HG03159 (cell line): ENCODE measurements at regions not wholly inside any gene's neighbourhood (a gene's known extent, or its start where the extent isn't known, plus 50 kb on each side); places are given as distances from the start of the nearest gene placed in this dataset.
"Not testable (repeated sequence)": the region's sequence is repeated elsewhere in the genome, so short reads cannot be mapped to it uniquely, and the experiment has no call there.

Experiments
- ATAC-seq: cut with Tn5 transposase; IDR thresholded peaks from one replicate; pipeline ENCODE4 v1.9.1; 2021; ENCODE audit warnings: mild to moderate bottlenecking, moderate library complexity; ENCODE audit not compliant: unreplicated experiment

- ATAC-seq = no peak
Measured at GRCh38 chr6:43939281-43940070, 169.5 kb downstream of the VEGFA start.

- ATAC-seq = no peak
Measured at GRCh38 chr6:43938178-43939105, 168.4 kb downstream of the VEGFA start.

GRCh38 chr6:43937236-43938177, 167.5 kb downstream of the VEGFA start:
- no peak for ATAC-seq

- no peak for ATAC-seq
Measured at GRCh38 chr6:43936476-43936875, 166.5 kb downstream of the VEGFA start.

- ATAC-seq = no peak
Measured at GRCh38 chr6:43935921-43936439, 166.0 kb downstream of the VEGFA start.

GRCh38 chr6:43934803-43935602, 165.0 kb downstream of the VEGFA start:
- ATAC-seq = no peak

- no peak for ATAC-seq
Measured at GRCh38 chr6:43934183-43934802, 164.3 kb downstream of the VEGFA start.

- no peak for ATAC-seq
Measured at GRCh38 chr6:43933148-43933885, 163.3 kb downstream of the VEGFA start.

- no peak for ATAC-seq
Measured at GRCh38 chr6:43932259-43933147, 162.5 kb downstream of the VEGFA start.

- no peak for ATAC-seq
Measured at GRCh38 chr6:43931201-43931600, 161.2 kb downstream of the VEGFA start.

- ATAC-seq = no peak
Measured at GRCh38 chr6:43930440-43931154, 160.6 kb downstream of the VEGFA start.

- ATAC-seq = no peak
Measured at GRCh38 chr6:43929511-43929910, 159.5 kb downstream of the VEGFA start.

- no peak for ATAC-seq
Measured at GRCh38 chr6:43927532-43928210, 157.7 kb downstream of the VEGFA start.

GRCh38 chr6:43926634-43927531, 156.9 kb downstream of the VEGFA start:
- ATAC-seq = no peak

GRCh38 chr6:43925636-43926139, 155.7 kb downstream of the VEGFA start:
- not testable (repeated sequence) for ATAC-seq
